VCaP (cell line): ENCODE measurements at regions not wholly inside any gene's neighbourhood (a gene's known extent, or its start where the extent isn't known, plus 50 kb on each side); places are given as distances from the start of the nearest gene placed in this dataset.
"Not testable (repeated sequence)": the region's sequence is repeated elsewhere in the genome, so short reads cannot be mapped to it uniquely, and the experiment has no call there.

Experiments used
- H3K27ac ChIP-seq: fragments of 450-650 bp; 2 replicates; pipeline ENCODE4 v1.5.1; 2017
- CTCF ChIP-seq: fragments of 450-650 bp; conservative IDR thresholded peaks from 2 replicates; pipeline ENCODE4 v1.5.1; 2017; ENCODE audit warnings: mild to moderate bottlenecking, moderate library complexity

- H3K27ac ChIP-seq: no peak overlapping the region
- TF ChIP-seq CTCF: no peak
These were observed 176.0 kb upstream of the NDUFV2 start for GRCh38 chr18:8926464-8926863.

GRCh38 chr18:8928044-8928443 is 174.5 kb upstream of the NDUFV2 start:
- TF ChIP-seq CTCF: no peak
- H3K27ac ChIP-seq: no peak overlapping the region

GRCh38 chr18:8928847-8929780 is 173.4 kb upstream of the NDUFV2 start:
- H3K27ac ChIP-seq: no peak overlapping the region
- TF ChIP-seq CTCF: no peak

- no peak for TF ChIP-seq CTCF
- no peak overlapping the region for H3K27ac ChIP-seq
These were observed 171.4 kb upstream of the NDUFV2 start for GRCh38 chr18:8930990-8931616.

GRCh38 chr18:8932866-8933265 is 169.6 kb upstream of the NDUFV2 start:
- TF ChIP-seq CTCF: no peak
- no peak overlapping the region for H3K27ac ChIP-seq

- TF ChIP-seq CTCF: no peak
- H3K27ac ChIP-seq: no peak overlapping the region
These were observed 168.7 kb upstream of the NDUFV2 start for GRCh38 chr18:8933714-8934284.

GRCh38 chr18:8935346-8935745 is 167.2 kb upstream of the NDUFV2 start:
- H3K27ac ChIP-seq: not testable (repeated sequence)
